GM12892 (cell line): ENCODE measurements at regions not wholly inside any gene's neighbourhood (a gene's known extent, or its start where the extent isn't known, plus 50 kb on each side); places are given as distances from the start of the nearest gene placed in this dataset.

ENCODE experiments used
- POLR2A ChIP-seq: IDR thresholded peaks from 2 replicates; pipeline ENCODE4 v1.6.1; 2011; ENCODE audit warnings: low read depth, low read length, control low read depth
- POLR2AphosphoS5 ChIP-seq: IDR thresholded peaks from 2 replicates; pipeline ENCODE4 v1.6.1; 2011; ENCODE audit warnings: low read depth, low read length, control low read depth
- TAF1 ChIP-seq: IDR thresholded peaks from 2 replicates; pipeline ENCODE4 v1.6.1; 2011; ENCODE audit warnings: low read depth, mild to moderate bottlenecking, control low read depth, low read length, borderline replicate concordance

DNA sequence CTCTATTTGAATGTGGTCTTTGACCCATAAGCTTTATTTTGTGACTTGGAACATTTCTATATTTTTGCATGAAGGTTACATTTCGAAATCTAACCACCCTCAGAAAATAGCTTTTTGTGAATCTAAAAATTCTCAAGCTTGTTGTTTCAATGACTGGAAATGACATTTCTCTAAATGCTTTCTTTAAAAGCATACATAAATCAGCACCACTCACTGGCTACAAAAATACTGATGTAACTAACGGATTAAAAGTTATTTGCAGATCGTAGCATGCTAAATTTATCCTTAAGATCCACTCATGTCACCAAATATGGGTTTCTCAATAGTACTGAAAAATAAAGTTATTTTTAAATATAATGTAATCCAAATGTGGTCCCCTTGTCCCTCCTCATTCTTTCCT lies 55.2 kb upstream of the ACAN start:
- TF ChIP-seq TAF1, result no peak
- TF ChIP-seq POLR2A, result no peak
- no peak for TF ChIP-seq POLR2AphosphoS5
